Endothelial cell of umbilical vein (primary cell): ENCODE measurements at regions not wholly inside any gene's neighbourhood (a gene's known extent, or its start where the extent isn't known, plus 50 kb on each side); places are given as distances from the start of the nearest gene placed in this dataset.

Experiments used
- BruUV-seq: library from RNA; stranded (reverse); fragments of 400-500 nt; replicated peaks from 2 replicates; lab custom pipeline; 2021; lab: Mats Ljungman, UMichigan
- CTCF ChIA-PET: fragments of 300-600, 350-600 bp; sonication (Branson Sonifier 250); formaldehyde crosslinking; loops from one replicate; lab custom pipeline; 2021; ENCODE audit warnings: antibody characterized with exemption, inconsistent platforms; lab: Charles Lee
- POLR2A ChIA-PET: fragments of 300-600, 350-600 bp; sonication (Branson Sonifier 250); formaldehyde crosslinking; loops from one replicate; lab custom pipeline; 2021; ENCODE audit warnings: antibody characterized with exemption, inconsistent platforms; lab: Charles Lee
- DNase-seq: peaks from one replicate; pipeline ENCODE4 v3.0.0-alpha.2; 2011; ENCODE audit warnings: low read depth, low spot score
- FAIRE-seq: peaks from 2 replicates; lab custom pipeline; 2011; peaks lifted over from hg19 to GRCh38; lab: Jason Lieb, UNC
- H2AFZ ChIP-seq: 2 replicates; pipeline ENCODE4 v1.6.0; 2012; ENCODE audit warnings: low read depth, low read length, control low read depth, inconsistent platforms
- H3K27ac ChIP-seq: 2 replicates; pipeline ENCODE4 v1.5.1; 2011; ENCODE audit warnings: low read depth, mild to moderate bottlenecking, control low read depth, low read length, moderate library complexity; ENCODE audit not compliant: insufficient read depth
- H3K27me3 ChIP-seq, 2 experiments: 2 replicates each; pipeline versions ENCODE4 v1.6.0 to v1.6.1; 2011; ENCODE audit warnings: low read length in 2 of 2, mixed read lengths in 1 of 2; ENCODE audit not compliant: control insufficient read depth in 2 of 2, insufficient read depth in 2 of 2
- H3K36me3 ChIP-seq, 2 experiments: 2 replicates in 1 of 2; 3 replicates in 1 of 2; pipeline ENCODE4 v1.5.1; 2011; ENCODE audit warnings: low read length in 2 of 2, mild to moderate bottlenecking in 1 of 2, moderate library complexity in 1 of 2; ENCODE audit not compliant: control insufficient read depth in 2 of 2, insufficient read depth in 2 of 2; ENCODE audit errors: extremely low read depth in 1 of 2
- H3K4me1 ChIP-seq: 3 replicates; pipeline ENCODE4 v1.5.1; 2011; ENCODE audit warnings: mild to moderate bottlenecking, low read length; ENCODE audit not compliant: control insufficient read depth, insufficient read depth; ENCODE audit errors: extremely low read depth
- H3K4me2 ChIP-seq: 2 replicates; pipeline ENCODE4 v1.6.1; 2011; ENCODE audit warnings: low read length, control low read depth, mixed read lengths; ENCODE audit not compliant: insufficient read depth
- H3K4me3 ChIP-seq, 3 experiments: fragments of 200-600 bp in 1 of 3; sonication (generic), shearing (Covaris generic) in 1 of 3; replicated peaks in 1 of 3; 2 replicates each; pipeline ENCODE4 v1.5.1; 2011 to 2016; ENCODE audit warnings: control low read depth in 3 of 3, low read length in 3 of 3, mild to moderate bottlenecking in 2 of 3, inconsistent platforms in 1 of 3, low read depth in 1 of 3, moderate library complexity in 1 of 3; ENCODE audit not compliant: insufficient read depth in 1 of 3
- H3K79me2 ChIP-seq: 2 replicates; pipeline ENCODE4 v1.6.0; 2012; ENCODE audit warnings: low read length, inconsistent platforms; ENCODE audit not compliant: control insufficient read depth, insufficient read depth
- H3K9ac ChIP-seq: replicated peaks from 2 replicates; pipeline ENCODE3; 2011; ENCODE audit warnings: low read length, control low read depth; ENCODE audit not compliant: insufficient read depth; ENCODE audit errors: extremely low read depth
- H3K9me1 ChIP-seq: replicated peaks from 3 replicates; pipeline ENCODE4 v1.6.0; 2011; ENCODE audit warnings: mild to moderate bottlenecking, low read length; ENCODE audit not compliant: control insufficient read depth, insufficient read depth; ENCODE audit errors: extremely low read depth
- H3K9me3 ChIP-seq: replicated peaks from 2 replicates; pipeline ENCODE4 v1.5.1; 2012; ENCODE audit warnings: low read length, inconsistent platforms; ENCODE audit not compliant: control insufficient read depth, insufficient read depth
- H4K20me1 ChIP-seq: replicated peaks from 2 replicates; pipeline ENCODE3; 2011; ENCODE audit warnings: mild to moderate bottlenecking, low read length; ENCODE audit not compliant: control insufficient read depth, insufficient read depth; ENCODE audit errors: extremely low read depth
- EZH2 ChIP-seq: IDR thresholded peaks from 2 replicates; pipeline ENCODE4 v1.6.1; 2012; ENCODE audit warnings: borderline replicate concordance, low read depth, mild to moderate bottlenecking, moderate library complexity, low read length, inconsistent platforms; ENCODE audit not compliant: severe bottlenecking
- FOS ChIP-seq: IDR thresholded peaks from 2 replicates; pipeline ENCODE4 v1.6.1; 2011; ENCODE audit warnings: mild to moderate bottlenecking, low read length, moderate library complexity, borderline replicate concordance; ENCODE audit not compliant: insufficient read depth
- GATA2 ChIP-seq: IDR thresholded peaks from 2 replicates; pipeline ENCODE4 v1.7.0; 2011; ENCODE audit warnings: low read depth, mild to moderate bottlenecking, moderate library complexity, mixed read lengths, low read length; ENCODE audit not compliant: insufficient read length, insufficient read depth
- JUN ChIP-seq: IDR thresholded peaks from 2 replicates; pipeline ENCODE4 v1.6.1; 2011; ENCODE audit warnings: borderline replicate concordance, low read depth; ENCODE audit not compliant: insufficient read length, insufficient read depth
- MAX ChIP-seq: IDR thresholded peaks from 2 replicates; pipeline ENCODE4 v1.6.1; 2011; ENCODE audit not compliant: insufficient read depth, insufficient read length
- MYC ChIP-seq: IDR thresholded peaks from one replicate; pipeline ENCODE4 v1.6.1; 2011; ENCODE audit warnings: mild to moderate bottlenecking, low read depth, low read length
- POLR2A ChIP-seq: IDR thresholded peaks from 2 replicates; pipeline ENCODE4 v1.6.1; 2012; ENCODE audit warnings: low read depth, mild to moderate bottlenecking, control low read depth, low read length
- POLR2AphosphoS5 ChIP-seq: IDR thresholded peaks from 2 replicates; pipeline ENCODE4 v1.6.1; 2012; ENCODE audit warnings: low read depth, mild to moderate bottlenecking, control low read depth, low read length, moderate library complexity; ENCODE audit not compliant: insufficient read depth
- dilution Hi-C: fragments of 300-500 bp; cut with MboI; formaldehyde crosslinking; loops from one replicate; pipeline ENCODE4 v1.15.0; 2019; ENCODE audit warnings: low sequenced_read_pairs; ENCODE audit not compliant: extremely low pct_ligation_motif_present
- intact Hi-C: fragments of 100-400 bp; cut with micrococcal nuclease; formaldehyde crosslinking; loops from one replicate; pipeline ENCODE4 v1.10.0; 2022
- TF ChIP-seq, protein P1 (sequence below), 2 donors: IDR thresholded peaks; 1 replicate in 1 of 2; 2 replicates in 1 of 2; pipeline ENCODE4 v1.5.1; 2011; ENCODE audit warnings: low read length in 2 of 2, mild to moderate bottlenecking in 2 of 2, moderate library complexity in 2 of 2, control low read depth in 1 of 2, inconsistent platforms in 1 of 2, low read depth in 1 of 2; ENCODE audit not compliant: insufficient read depth in 1 of 2; ENCODE audit errors: extremely low read depth in 1 of 2

DNA sequence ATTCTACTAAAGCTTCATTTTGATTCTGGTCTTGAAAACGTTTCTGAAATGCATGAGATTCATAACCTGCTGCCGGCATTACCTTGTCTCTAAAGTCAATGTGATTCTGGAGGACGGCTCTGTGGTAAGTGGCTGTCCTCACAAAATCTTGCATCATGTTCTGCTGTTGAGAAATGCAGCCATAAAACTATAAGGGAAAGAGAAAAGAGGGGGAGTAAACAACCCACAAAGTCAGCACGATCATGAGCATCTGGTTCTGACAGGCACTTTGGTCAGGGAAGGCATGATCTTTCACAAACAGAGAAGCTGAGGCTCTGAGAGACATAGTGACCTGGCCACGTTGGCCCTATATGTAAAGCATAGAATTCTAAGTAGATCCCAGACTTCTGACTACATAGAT, 168.9 kb upstream of the PUM3 start:
- no peak for FAIRE-seq

GRCh38 chr9:3012245-3012644, 168.3 kb upstream of the PUM3 start:
- no peak for FAIRE-seq
- Histone ChIP-seq H3K4me3 (no peak overlapping the region), H3K36me3 (no peaks in the 10 kb centered on the region), H2AFZ (no peak overlapping the region), H4K20me1 (no peaks in the 10 kb centered on the region), H3K4me1 (no peaks in the 10 kb centered on the region), H3K27ac (no peak overlapping the region), H3K27me3 (no peaks in the 10 kb centered on the region), H3K9ac (no peak overlapping the region), H3K9me3 (no peaks in the 10 kb centered on the region), H3K79me2 (no peaks in the 10 kb centered on the region), H3K9me1 (no peaks in the 10 kb centered on the region), H3K4me2 (no peak overlapping the region)
- intact Hi-C loops (no loop called here), dilution Hi-C loops (no loop called here)
- CTCF ChIA-PET, result no interaction called here
- POLR2A ChIA-PET, result no interaction called here
- BruUV-seq, result no TSS peak
- DNase-seq, result no peak
- no peak for TF ChIP-seq GATA2
- TF ChIP-seq POLR2A, result no peak
- no peak for TF ChIP-seq EZH2
- no peak for TF ChIP-seq POLR2AphosphoS5
- no peak for TF ChIP-seq FOS
- no peak for TF ChIP-seq MAX
- TF ChIP-seq JUN, result no peak
- TF ChIP-seq, protein P1, sequence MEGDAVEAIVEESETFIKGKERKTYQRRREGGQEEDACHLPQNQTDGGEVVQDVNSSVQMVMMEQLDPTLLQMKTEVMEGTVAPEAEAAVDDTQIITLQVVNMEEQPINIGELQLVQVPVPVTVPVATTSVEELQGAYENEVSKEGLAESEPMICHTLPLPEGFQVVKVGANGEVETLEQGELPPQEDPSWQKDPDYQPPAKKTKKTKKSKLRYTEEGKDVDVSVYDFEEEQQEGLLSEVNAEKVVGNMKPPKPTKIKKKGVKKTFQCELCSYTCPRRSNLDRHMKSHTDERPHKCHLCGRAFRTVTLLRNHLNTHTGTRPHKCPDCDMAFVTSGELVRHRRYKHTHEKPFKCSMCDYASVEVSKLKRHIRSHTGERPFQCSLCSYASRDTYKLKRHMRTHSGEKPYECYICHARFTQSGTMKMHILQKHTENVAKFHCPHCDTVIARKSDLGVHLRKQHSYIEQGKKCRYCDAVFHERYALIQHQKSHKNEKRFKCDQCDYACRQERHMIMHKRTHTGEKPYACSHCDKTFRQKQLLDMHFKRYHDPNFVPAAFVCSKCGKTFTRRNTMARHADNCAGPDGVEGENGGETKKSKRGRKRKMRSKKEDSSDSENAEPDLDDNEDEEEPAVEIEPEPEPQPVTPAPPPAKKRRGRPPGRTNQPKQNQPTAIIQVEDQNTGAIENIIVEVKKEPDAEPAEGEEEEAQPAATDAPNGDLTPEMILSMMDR (IDR thresholded peaks at IDR 0.05; ENCODE audit: extremely low read depth in 1 of 2, insufficient read depth in 1 of 2, low read depth in 1 of 2, low read length in 2 of 2), result no peak
- TF ChIP-seq MYC, result no peak

More for the DNA sequence above, 168.9 kb upstream of the PUM3 start:
- POLR2A ChIA-PET, result no interaction called here
- Histone ChIP-seq H3K9me1 (no peaks in the 10 kb centered on the region), H3K9ac (no peak overlapping the region), H3K4me1 (no peaks in the 10 kb centered on the region), H3K79me2 (no peaks in the 10 kb centered on the region), H2AFZ (no peak overlapping the region), H3K9me3 (no peaks in the 10 kb centered on the region), H3K27me3 (no peaks in the 10 kb centered on the region), H3K27ac (no peak overlapping the region), H3K4me3 (no peak overlapping the region), H4K20me1 (no peaks in the 10 kb centered on the region), H3K4me2 (no peak overlapping the region), H3K36me3 (no peaks in the 10 kb centered on the region)
- CTCF ChIA-PET, result no interaction called here
- TF ChIP-seq EZH2, result no peak
- no peak for TF ChIP-seq FOS
- TF ChIP-seq, protein P1 (IDR thresholded peaks at IDR 0.05; ENCODE audit: extremely low read depth in 1 of 2, insufficient read depth in 1 of 2, low read depth in 1 of 2, low read length in 2 of 2), result no peak
- TF ChIP-seq POLR2A, result no peak
- TF ChIP-seq GATA2, result no peak
- no peak for TF ChIP-seq POLR2AphosphoS5
- TF ChIP-seq MYC, result no peak
- no peak for TF ChIP-seq JUN
- BruUV-seq, result no TSS peak
- no peak for DNase-seq
- dilution Hi-C loops (no loop called here), intact Hi-C loops (no loop called here)
